ENCODE measurements at regions not wholly inside any gene's neighbourhood (a gene's known extent, or its start where the extent isn't known, plus 50 kb on each side); places are given as distances from the start of the nearest gene placed in this dataset.
"Not testable (repeated sequence)": the region's sequence is repeated elsewhere in the genome, so short reads cannot be mapped to it uniquely, and the experiment has no call there.

DNA sequence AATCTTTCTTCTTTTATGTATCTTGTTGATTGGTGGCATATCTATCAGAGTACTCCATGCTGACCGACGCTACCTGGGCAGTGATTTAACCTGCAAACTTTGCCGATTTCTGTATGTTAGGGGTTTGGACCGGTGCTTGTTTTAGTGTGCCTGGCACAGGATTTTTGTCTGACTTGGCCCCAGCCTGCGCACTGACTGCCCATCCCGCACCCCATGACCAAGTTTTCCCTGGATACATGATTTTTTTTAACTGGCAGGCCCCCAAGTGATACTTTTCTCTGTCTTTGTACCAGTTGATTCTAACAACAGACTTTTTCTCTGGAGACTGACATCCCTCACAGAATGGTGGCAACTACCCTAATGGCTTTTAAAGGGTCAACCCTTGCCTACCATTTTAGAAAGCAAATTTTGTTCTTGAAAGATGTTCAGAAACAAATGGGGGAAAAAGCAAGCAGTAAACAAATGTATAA is 69.0 kb upstream of the C1QTNF9B start:
- Histone ChIP-seq H3K4me1 (no peaks in the 10 kb centered on the region), H3K27ac (no peak overlapping the region), H3K36me3 (no peaks in the 10 kb centered on the region), H3K9me3 (no peaks in the 10 kb centered on the region), H3K27me3 (no peaks in the 10 kb centered on the region), H3K4me3 (peak overlapping the region in 1 of 2 donors; percentile 11)
- ATAC-seq: no peak
- no peak for TF ChIP-seq POLR2AphosphoS5 (IDR thresholded peaks at IDR 0.05)
- no peak for TF ChIP-seq EP300 (IDR thresholded peaks at IDR 0.05)
- no peak for TF ChIP-seq POLR2A (IDR thresholded peaks at IDR 0.05)
- TF ChIP-seq, protein P1, sequence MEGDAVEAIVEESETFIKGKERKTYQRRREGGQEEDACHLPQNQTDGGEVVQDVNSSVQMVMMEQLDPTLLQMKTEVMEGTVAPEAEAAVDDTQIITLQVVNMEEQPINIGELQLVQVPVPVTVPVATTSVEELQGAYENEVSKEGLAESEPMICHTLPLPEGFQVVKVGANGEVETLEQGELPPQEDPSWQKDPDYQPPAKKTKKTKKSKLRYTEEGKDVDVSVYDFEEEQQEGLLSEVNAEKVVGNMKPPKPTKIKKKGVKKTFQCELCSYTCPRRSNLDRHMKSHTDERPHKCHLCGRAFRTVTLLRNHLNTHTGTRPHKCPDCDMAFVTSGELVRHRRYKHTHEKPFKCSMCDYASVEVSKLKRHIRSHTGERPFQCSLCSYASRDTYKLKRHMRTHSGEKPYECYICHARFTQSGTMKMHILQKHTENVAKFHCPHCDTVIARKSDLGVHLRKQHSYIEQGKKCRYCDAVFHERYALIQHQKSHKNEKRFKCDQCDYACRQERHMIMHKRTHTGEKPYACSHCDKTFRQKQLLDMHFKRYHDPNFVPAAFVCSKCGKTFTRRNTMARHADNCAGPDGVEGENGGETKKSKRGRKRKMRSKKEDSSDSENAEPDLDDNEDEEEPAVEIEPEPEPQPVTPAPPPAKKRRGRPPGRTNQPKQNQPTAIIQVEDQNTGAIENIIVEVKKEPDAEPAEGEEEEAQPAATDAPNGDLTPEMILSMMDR (IDR thresholded peaks at IDR 0.05): no peak
- WGBS, 2 donors (ENCODE audit: low coverage in 1 of 2): 81 to 97% methylated on average over 5 to 6 of the region's 6 CpGs

DNA sequence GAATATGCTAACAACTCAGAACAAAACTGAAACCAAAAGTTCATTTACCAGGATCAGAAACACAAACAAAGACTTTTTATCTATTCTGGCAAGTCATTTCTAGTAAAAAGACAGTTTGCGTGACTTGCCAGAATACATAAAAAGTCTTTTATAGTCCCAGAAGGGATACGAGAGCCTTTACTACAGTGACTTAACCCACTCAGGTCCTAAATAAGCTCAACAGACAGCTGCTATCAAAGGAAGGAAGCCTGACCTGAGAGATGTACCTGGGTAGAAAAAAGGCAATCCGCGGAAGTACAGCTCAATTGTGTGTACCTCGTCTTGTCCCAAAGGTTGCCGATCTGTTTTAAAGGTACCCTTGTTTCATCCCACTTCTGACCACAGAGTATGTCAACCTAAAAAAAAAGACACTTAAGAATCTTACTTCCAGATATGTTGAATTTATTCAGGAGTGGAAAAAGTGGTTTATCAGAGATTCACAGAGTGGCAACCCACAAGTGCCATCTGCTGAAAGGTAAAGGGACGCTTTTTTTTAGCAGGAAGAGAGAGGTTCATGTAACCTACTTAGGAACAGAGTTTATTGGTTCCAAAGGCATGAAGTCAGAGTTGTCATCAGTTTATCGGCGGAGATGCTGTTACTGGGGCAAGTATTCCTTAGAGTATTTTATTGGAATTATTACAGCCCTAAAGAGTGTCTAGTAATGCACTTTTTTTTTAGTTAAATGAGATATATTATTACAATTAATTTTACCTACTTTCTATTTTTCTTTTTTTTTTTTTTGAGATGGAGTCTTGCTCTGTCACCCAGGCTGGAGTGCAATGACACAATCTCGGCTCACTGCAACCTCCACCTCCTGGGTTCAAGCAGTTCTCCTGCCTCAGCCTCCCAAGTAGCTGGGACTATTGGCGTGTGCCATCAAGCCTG is 69.7 kb upstream of the C1QTNF9B start:
- Histone ChIP-seq H3K36me3 (no peaks in the 10 kb centered on the region), H3K27me3 (no peaks in the 10 kb centered on the region), H3K4me1 (no peaks in the 10 kb centered on the region), H3K4me3 (peak overlapping the region in 1 of 2 donors; percentile 11), H3K27ac (no peak overlapping the region), H3K9me3 (no peaks in the 10 kb centered on the region)
- ATAC-seq: no peak
- 74 to 82% methylated on average over 9 to 11 of the region's 11 CpGs for WGBS, 2 donors (ENCODE audit: low coverage in 1 of 2)
- TF ChIP-seq, protein P1 (IDR thresholded peaks at IDR 0.05): no peak
- TF ChIP-seq EP300 (IDR thresholded peaks at IDR 0.05) (no peak), POLR2A (IDR thresholded peaks at IDR 0.05) (no peak), POLR2AphosphoS5 (IDR thresholded peaks at IDR 0.05) (no peak)

DNA sequence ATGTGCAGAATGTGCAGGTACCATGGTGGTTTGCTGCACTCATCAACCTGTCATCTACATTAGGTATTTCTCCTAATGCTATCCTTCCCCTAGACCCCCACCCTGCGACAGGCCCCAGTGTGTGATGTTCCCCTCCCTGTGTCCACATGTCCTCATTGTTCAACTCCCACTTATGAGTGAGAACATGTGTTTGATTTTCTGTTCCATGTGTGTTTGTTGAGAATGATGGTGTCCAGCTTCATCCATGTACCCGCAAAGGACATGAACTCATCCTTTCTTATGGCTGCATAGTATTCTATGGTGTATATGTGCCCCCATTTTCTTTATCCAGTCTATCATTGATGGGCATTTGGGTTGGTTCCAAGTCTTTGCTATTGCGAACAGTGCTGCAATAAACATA is 70.5 kb upstream of the C1QTNF9B start:
- ATAC-seq, H3K4me1 ChIP-seq, H3K36me3 ChIP-seq, H3K9me3 ChIP-seq, H3K27me3 ChIP-seq, H3K4me3 ChIP-seq, H3K27ac ChIP-seq: not testable (repeated sequence)
- WGBS, 2 donors (ENCODE audit: low coverage in 1 of 2): 92 to 96% methylated on average over 2 to 3 of the region's 3 CpGs

DNA sequence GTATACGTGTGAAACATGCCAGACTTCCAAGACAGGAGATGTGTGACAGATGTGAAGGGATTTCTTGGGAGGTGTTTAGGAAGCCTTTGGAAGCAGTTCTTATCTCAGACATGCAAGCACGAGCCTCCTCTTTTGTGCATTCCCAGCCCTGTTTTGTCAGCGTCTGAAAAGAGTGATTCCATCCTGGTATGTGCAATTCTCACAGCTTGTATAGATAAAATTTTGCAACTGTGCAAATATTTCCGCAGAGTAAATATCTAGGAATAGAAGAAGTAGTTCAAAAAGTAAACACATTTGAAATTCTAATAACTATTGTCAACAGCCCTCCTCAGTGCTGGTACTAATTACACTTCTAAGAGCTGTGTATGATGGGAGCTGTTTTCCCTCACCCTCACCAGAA is 72.3 kb upstream of the C1QTNF9B start:
- WGBS, 2 donors (ENCODE audit: low coverage in 1 of 2): 19 to 35% methylated on average over 4 of the region's 4 CpGs

DNA sequence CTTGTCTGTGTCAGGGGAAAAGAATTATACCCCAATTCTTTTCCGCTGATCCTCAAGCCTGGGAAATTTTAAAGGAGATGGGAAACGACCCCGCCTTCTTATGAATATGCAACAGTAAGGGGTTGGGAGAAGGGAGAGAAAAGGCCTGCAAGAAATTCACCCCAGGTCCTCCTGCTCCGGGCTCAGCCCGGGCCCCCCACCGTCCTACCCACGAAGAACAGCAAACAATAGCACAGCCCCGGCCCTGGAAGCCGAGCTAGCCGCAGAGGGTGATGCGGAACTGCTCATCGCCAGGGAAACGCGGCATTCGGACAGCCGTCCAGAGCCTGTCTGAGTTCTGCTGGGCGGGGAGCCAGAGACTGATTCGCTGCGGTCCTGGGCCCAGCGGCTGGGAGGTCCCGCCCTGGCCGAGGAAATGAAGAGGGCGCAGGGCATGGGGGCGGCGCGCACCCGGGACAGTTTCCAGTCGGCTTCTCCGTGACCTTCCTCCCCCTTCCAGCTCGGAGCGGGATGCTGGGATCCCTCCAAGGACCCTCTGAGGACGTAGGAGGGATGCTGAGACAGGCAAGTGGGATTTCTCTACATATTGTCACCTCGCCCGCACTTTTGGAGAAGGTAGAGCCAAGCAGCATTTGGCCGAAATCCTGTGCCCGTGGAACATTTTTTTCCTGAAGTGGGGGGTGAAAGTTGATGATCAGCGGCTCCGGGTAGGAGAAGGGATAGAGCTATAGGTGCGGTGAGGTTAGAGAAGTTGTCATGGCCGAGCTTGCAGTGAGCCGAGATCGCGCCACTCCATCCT is 82.3 kb upstream of the C1QTNF9B start:
- ATAC-seq: peak; percentile 82
- no peaks in the 10 kb centered on the region for H3K9me3 ChIP-seq
- no peak for TF ChIP-seq POLR2A (IDR thresholded peaks at IDR 0.05)
- TF ChIP-seq, protein P1 (IDR thresholded peaks at IDR 0.05): no peak
- no peak for TF ChIP-seq EP300 (IDR thresholded peaks at IDR 0.05)
- TF ChIP-seq POLR2AphosphoS5 (IDR thresholded peaks at IDR 0.05): no peak
- peaks cover 0 to 22% (median 0%) of the 10 kb centered on the region in 3 donors for H3K4me1 ChIP-seq
- H3K36me3 ChIP-seq: no peaks in the 10 kb centered on the region
- H3K27me3 ChIP-seq: no peaks in the 10 kb centered on the region
- peak overlapping the region; percentile 36 to 58 for H3K4me3 ChIP-seq
- 3% methylated on average over 10 of the region's 43 CpGs; no CpG with 5 or more reads in 1 of the 2 donors for WGBS, 2 donors (ENCODE audit: low coverage in 1 of 2)
- peak overlapping the region in 3 of 4 donors; percentile 27 to 67 (median 59) for H3K27ac ChIP-seq

More for the DNA sequence above, 72.3 kb upstream of the C1QTNF9B start:
- no peak for TF ChIP-seq POLR2A (IDR thresholded peaks at IDR 0.05)
- no peak for TF ChIP-seq POLR2AphosphoS5 (IDR thresholded peaks at IDR 0.05)
- no peak for TF ChIP-seq EP300 (IDR thresholded peaks at IDR 0.05)
- TF ChIP-seq, protein P1 (IDR thresholded peaks at IDR 0.05): no peak
- no peak for ATAC-seq
- H3K4me3 ChIP-seq: no peak overlapping the region
- no peaks in the 10 kb centered on the region for H3K36me3 ChIP-seq
- no peaks in the 10 kb centered on the region for H3K9me3 ChIP-seq
- H3K4me1 ChIP-seq: no peaks in the 10 kb centered on the region
- H3K27me3 ChIP-seq: no peaks in the 10 kb centered on the region
- no peak overlapping the region for H3K27ac ChIP-seq
